HT1080 (cell line): ENCODE measurements at regions not wholly inside any gene's neighbourhood (a gene's known extent, or its start where the extent isn't known, plus 50 kb on each side); places are given as distances from the start of the nearest gene placed in this dataset.
A peak's percentile ranks its signal among the peaks of the same experiment; 100 is the strongest.

Source experiments
- DNase-seq: peaks from one replicate; pipeline ENCODE4 v3.0.0-alpha.2; 2015; ENCODE audit warnings: low read depth

GRCh38 chr15:94749811-94750617, 518.7 kb downstream of the MCTP2 start:
- peak; percentile 6 for DNase-seq

- no peak for DNase-seq
These were observed 529.0 kb downstream of the MCTP2 start for GRCh38 chr15:94760348-94760747.

- DNase-seq, result no peak
These were observed 530.2 kb downstream of the MCTP2 start for GRCh38 chr15:94761574-94761973.

- DNase-seq, result no peak
These were observed 537.7 kb downstream of the MCTP2 start for GRCh38 chr15:94769089-94769488.

GRCh38 chr15:94770199-94770598, 538.8 kb downstream of the MCTP2 start:
- no peak for DNase-seq

- no peak for DNase-seq
These were observed 545.7 kb downstream of the MCTP2 start for GRCh38 chr15:94777037-94777436.

- DNase-seq, result no peak
These were observed 547.5 kb downstream of the MCTP2 start for GRCh38 chr15:94778840-94779239.

- DNase-seq, result no peak
These were observed 548.8 kb downstream of the MCTP2 start for GRCh38 chr15:94780166-94780565.

GRCh38 chr15:94785091-94785490, 553.7 kb downstream of the MCTP2 start:
- DNase-seq, result no peak

- no peak for DNase-seq
These were observed 559.6 kb downstream of the MCTP2 start for GRCh38 chr15:94791008-94791407.

- DNase-seq, result no peak
These were observed 560.1 kb downstream of the MCTP2 start for GRCh38 chr15:94791510-94791909.

- DNase-seq, result peak; percentile 82
These were observed 560.8 kb downstream of the MCTP2 start for GRCh38 chr15:94792196-94792595.

- DNase-seq, result no peak
These were observed 561.8 kb downstream of the MCTP2 start for GRCh38 chr15:94793207-94793606.

GRCh38 chr15:94793641-94794040, 562.3 kb downstream of the MCTP2 start:
- peak; percentile 78 for DNase-seq

- no peak for DNase-seq
These were observed 573.3 kb downstream of the MCTP2 start for GRCh38 chr15:94804613-94805012.

GRCh38 chr15:94815110-94815731, 583.9 kb downstream of the MCTP2 start:
- no peak for DNase-seq

GRCh38 chr15:94815914-94816313, 584.6 kb downstream of the MCTP2 start:
- DNase-seq, result no peak

- DNase-seq, result peak; percentile 14
These were observed 598.8 kb downstream of the MCTP2 start for GRCh38 chr15:94829887-94830884.

- no peak for DNase-seq
These were observed 602.6 kb downstream of the MCTP2 start for GRCh38 chr15:94834000-94834399.

GRCh38 chr15:94834494-94834893, 603.1 kb downstream of the MCTP2 start:
- DNase-seq, result no peak

GRCh38 chr15:94838281-94838680, 606.9 kb downstream of the MCTP2 start:
- DNase-seq, result no peak
